ENCODE measurements at regions not wholly inside any gene's neighbourhood (a gene's known extent, or its start where the extent isn't known, plus 50 kb on each side); places are given as distances from the start of the nearest gene placed in this dataset.

GRCh38 chr18:24949908-24950307, 402.1 kb downstream of the ZNF521 start:
- no peaks in the 10 kb centered on the region for H3K27me3 ChIP-seq
- no peak for DNase-seq
- H3K36me3 ChIP-seq, result no peaks in the 10 kb centered on the region
- TF ChIP-seq CTCF (IDR thresholded peaks at IDR 0.05), result no peak
- TF ChIP-seq POLR2A (IDR thresholded peaks at IDR 0.05), result no peak
- intact Hi-C loops (cut with DNase I; ENCODE audit: low total_unique reads), result no loop called here
- no peak overlapping the region for H3K4me3 ChIP-seq
- no peaks in the 10 kb centered on the region for H3K4me1 ChIP-seq
- no peak overlapping the region for H3K27ac ChIP-seq
- H3K9me3 ChIP-seq, result no peaks in the 10 kb centered on the region

GRCh38 chr18:24954341-24954740, 397.6 kb downstream of the ZNF521 start:
- Histone ChIP-seq H3K4me1 (peaks cover 0 to 8% of the 10 kb centered on the region in 2 donors), H3K27ac (peak overlapping the region; percentile 62 to 65), H3K27me3 (no peaks in the 10 kb centered on the region), H3K9me3 (no peaks in the 10 kb centered on the region), H3K36me3 (no peaks in the 10 kb centered on the region), H3K4me3 (no peak overlapping the region)
- TF ChIP-seq POLR2A (IDR thresholded peaks at IDR 0.05) (no peak), CTCF (IDR thresholded peaks at IDR 0.05) (no peak)
- peak; percentile 25 to 43 for DNase-seq
- intact Hi-C loops (cut with DNase I; ENCODE audit: low total_unique reads), result no loop called here

- no peaks in the 10 kb centered on the region for H3K36me3 ChIP-seq
- H3K27ac ChIP-seq, result peak overlapping the region in 1 of 2 donors; percentile 73
- H3K9me3 ChIP-seq, result no peaks in the 10 kb centered on the region
- no peak for TF ChIP-seq POLR2A (IDR thresholded peaks at IDR 0.05)
- H3K4me3 ChIP-seq, result no peak overlapping the region
- intact Hi-C loops (cut with DNase I; ENCODE audit: low total_unique reads), result no loop called here
- peaks cover 0 to 8% of the 10 kb centered on the region in 2 donors for H3K4me1 ChIP-seq
- no peaks in the 10 kb centered on the region for H3K27me3 ChIP-seq
- no peak for DNase-seq
These were observed 394.0 kb downstream of the ZNF521 start for GRCh38 chr18:24958001-24958400.

- Histone ChIP-seq H3K27me3 (no peaks in the 10 kb centered on the region), H3K4me3 (no peak overlapping the region), H3K9me3 (no peaks in the 10 kb centered on the region), H3K36me3 (no peaks in the 10 kb centered on the region), H3K4me1 (peaks cover 0 to 8% of the 10 kb centered on the region in 2 donors), H3K27ac (peak overlapping the region; percentile 54 to 73)
- TF ChIP-seq CTCF (IDR thresholded peaks at IDR 0.05), result no peak
- TF ChIP-seq POLR2A (IDR thresholded peaks at IDR 0.05), result no peak
- intact Hi-C loops (cut with DNase I; ENCODE audit: low total_unique reads), result no loop called here
- DNase-seq, result peak; percentile 65 to 73
These were observed 392.9 kb downstream of the ZNF521 start for GRCh38 chr18:24959051-24959476.

GRCh38 chr18:24964216-24964615, 387.8 kb downstream of the ZNF521 start:
- Histone ChIP-seq H3K36me3 (no peaks in the 10 kb centered on the region), H3K27me3 (no peaks in the 10 kb centered on the region), H3K4me3 (no peak overlapping the region), H3K4me1 (no peaks in the 10 kb centered on the region), H3K9me3 (no peaks in the 10 kb centered on the region), H3K27ac (no peak overlapping the region)
- no peak for DNase-seq
- intact Hi-C loops (cut with DNase I; ENCODE audit: low total_unique reads), result no loop called here
- TF ChIP-seq CTCF (IDR thresholded peaks at IDR 0.05) (no peak), POLR2A (IDR thresholded peaks at IDR 0.05) (no peak)

GRCh38 chr18:24968238-24968775, 383.7 kb downstream of the ZNF521 start:
- H3K4me3 ChIP-seq, result no peak overlapping the region
- no peaks in the 10 kb centered on the region for H3K36me3 ChIP-seq
- intact Hi-C loops (cut with DNase I; ENCODE audit: low total_unique reads), result no loop called here
- H3K4me1 ChIP-seq, result no peaks in the 10 kb centered on the region
- DNase-seq, result no peak
- no peaks in the 10 kb centered on the region for H3K27me3 ChIP-seq
- no peaks in the 10 kb centered on the region for H3K9me3 ChIP-seq
- no peak overlapping the region for H3K27ac ChIP-seq
- TF ChIP-seq POLR2A (IDR thresholded peaks at IDR 0.05), result no peak
- TF ChIP-seq CTCF (IDR thresholded peaks at IDR 0.05), result no peak

Measured in uterus (tissue), 3 donors.